Left cardiac atrium (tissue), 4 donors: ENCODE measurements at regions not wholly inside any gene's neighbourhood (a gene's known extent, or its start where the extent isn't known, plus 50 kb on each side); places are given as distances from the start of the nearest gene placed in this dataset.
A peak's percentile ranks its signal among the peaks of the same experiment; 100 is the strongest.

Experiments
- ATAC-seq, 2 donors: fragments of 200-7000 bp; cut with Tn5 transposase; one replicate each; pipeline ENCODE4 v1.9.1; 2020; ENCODE audit warnings: mild to moderate bottlenecking in 2 of 2, moderate library complexity in 2 of 2
- DNase-seq: peaks from one replicate; pipeline ENCODE4 v3.0.0-alpha.2; 2020
- intact Hi-C, 2 donors: fragments of 100-400 bp; cut with DNase I; formaldehyde crosslinking; loops; one replicate each; pipeline versions ENCODE4 v1.14.1 to v1.15.1; 2022 to 2023
- donor health status: DM: no; HTN: yes; CAD: no.
- donor health status: DM: no; HTN: yes; CAD: no; lungs with severe emphysema.
- donor health status: DM: yes; HTN: yes; CAD: no.
- donor health status: Dilated cardiomyopathy.

DNA sequence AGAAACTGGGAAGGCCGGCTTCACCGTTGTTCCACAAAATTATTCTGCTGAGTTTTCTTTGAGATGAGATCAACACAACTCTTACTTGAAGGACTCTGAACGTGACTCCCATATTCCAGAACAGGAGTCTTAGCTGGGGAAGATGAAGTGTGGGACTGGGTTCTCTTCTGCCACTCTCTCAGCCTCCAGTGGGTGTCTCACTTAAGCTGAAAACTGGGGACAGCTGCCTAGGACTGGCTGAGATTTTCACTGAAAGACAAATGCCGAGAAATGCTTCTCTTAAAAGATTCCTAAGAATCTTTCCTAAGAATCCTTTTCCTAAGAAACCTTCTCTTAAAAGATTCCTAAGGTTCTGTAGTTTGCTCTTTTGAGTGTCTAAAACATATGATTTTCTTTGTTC lies 156.6 kb upstream of the LHCGR start:
- ATAC-seq (no peak), DNase-seq (no peak)
- intact Hi-C loops: no loop called here

DNA sequence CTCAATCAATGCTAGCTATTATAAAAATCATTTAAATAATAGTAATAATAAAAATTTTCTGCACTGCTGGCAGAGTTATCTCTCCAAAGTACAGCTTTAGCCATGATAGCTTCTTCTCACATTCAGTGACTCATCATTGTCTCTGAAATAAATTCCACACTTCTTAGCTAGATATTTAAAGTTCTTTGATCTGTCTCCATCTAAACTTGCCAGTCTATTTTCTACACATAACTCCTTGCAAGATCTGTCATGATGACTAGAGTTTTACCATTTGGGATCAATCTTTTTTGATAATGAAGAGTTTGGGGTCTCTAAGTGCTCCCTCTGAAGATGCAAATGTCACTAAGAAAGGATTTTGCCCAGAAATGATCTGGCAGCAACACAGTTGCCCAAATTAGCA lies 155.4 kb upstream of the LHCGR start:
- ATAC-seq: no peak
- intact Hi-C loops: no loop called here
- no peak for DNase-seq

DNA sequence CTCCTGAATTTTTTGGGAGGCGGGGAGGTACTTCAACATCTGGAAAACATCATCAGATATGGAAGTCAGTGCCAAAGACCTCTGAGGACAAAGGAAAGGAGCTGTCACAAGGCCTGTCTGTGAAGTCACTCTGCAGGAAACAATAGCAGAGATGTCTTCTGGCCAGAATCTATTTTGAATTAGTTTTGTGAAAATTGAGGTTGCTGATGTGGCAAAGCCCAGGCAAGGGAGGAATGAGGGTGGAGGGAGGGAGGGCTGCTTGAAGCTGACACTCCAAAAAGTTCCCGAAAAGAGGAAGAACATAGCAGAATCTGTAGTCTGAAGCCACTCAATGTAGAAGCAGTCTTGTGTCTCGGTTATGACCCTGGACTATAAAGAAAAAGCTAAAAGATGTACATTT lies 151.1 kb upstream of the LHCGR start:
- ATAC-seq (peak; percentile 34 to 52), DNase-seq (no peak)
- intact Hi-C loops: no loop called here

DNA sequence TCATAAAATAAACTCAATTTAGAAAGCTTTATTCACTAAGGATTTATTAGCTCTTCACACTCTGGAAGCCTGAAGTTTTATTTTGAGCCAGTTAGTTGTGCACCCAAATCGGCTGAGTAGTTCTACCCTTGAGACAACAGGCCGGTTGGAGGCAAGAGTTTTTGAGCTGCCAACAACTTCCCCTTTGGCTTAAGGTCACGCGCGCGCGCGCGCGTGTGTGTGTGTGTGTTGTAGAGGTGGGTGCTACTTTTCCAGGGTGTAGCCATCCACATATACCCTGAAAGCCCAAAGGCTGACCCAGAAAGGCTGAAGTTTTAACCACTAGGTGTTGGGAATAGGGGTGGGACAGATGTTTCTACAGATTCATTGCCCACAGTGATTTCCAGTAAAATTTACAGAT lies 150.2 kb upstream of the LHCGR start:
- ATAC-seq (no peak), DNase-seq (no peak)
- intact Hi-C loops: no loop called here

DNA sequence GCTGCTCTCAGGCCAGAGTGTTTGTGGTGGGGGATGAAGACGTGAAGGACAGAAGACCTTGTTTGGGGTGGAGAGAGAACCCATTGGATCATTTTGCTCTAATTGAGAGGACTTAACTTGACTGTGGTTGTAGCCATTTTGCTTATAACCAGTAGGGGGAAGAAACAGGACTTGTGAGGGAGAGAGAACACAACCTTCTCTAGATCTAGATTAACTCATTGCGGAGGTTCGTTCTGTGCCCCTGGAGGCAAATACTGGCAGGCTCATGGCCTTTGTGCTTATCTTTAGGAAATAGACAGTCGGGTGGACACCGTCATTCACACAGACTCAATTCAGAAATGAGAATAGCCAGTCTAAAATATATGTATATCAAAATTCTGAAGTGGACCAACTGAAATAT lies 147.0 kb upstream of the LHCGR start:
- intact Hi-C loops: no loop called here
- ATAC-seq: no peak
- DNase-seq: no peak

DNA sequence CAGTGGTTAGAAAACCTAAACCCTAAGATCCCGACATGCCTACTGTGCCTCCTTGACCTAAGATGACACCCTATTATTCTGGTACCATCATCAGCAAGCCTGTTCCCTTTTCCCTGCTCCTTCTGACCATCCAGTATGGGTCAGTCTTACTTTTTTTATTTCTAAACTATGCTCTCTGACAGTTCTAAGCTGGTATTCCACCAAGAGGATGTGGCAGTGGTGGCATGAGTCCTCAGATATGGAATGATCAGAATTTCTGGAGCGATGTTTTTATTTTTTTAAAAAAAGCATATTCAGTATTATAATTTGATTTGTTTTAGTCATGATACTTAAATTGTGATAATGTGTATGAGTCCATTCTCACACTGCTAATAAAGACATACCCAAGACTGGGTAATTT lies 145.9 kb upstream of the LHCGR start:
- ATAC-seq (no peak), DNase-seq (no peak)
- intact Hi-C loops: no loop called here

DNA sequence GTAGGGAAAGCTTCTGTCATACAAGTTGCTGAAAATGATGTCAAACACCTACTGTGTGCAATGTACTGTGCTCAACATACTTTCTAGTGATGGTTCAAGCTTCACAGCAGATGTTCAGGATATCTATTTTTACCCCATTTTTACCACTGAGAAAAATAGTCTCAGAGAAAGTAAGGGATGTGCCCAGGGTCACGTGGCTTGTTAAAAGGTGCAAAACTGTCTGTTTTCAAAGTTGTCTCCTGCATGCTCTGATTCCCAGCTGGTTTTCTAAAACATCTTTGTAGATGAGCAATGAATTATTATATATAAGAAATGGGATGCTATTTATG lies 145.5 kb upstream of the LHCGR start:
- ATAC-seq (no peak), DNase-seq (no peak)
- intact Hi-C loops: no loop called here

DNA sequence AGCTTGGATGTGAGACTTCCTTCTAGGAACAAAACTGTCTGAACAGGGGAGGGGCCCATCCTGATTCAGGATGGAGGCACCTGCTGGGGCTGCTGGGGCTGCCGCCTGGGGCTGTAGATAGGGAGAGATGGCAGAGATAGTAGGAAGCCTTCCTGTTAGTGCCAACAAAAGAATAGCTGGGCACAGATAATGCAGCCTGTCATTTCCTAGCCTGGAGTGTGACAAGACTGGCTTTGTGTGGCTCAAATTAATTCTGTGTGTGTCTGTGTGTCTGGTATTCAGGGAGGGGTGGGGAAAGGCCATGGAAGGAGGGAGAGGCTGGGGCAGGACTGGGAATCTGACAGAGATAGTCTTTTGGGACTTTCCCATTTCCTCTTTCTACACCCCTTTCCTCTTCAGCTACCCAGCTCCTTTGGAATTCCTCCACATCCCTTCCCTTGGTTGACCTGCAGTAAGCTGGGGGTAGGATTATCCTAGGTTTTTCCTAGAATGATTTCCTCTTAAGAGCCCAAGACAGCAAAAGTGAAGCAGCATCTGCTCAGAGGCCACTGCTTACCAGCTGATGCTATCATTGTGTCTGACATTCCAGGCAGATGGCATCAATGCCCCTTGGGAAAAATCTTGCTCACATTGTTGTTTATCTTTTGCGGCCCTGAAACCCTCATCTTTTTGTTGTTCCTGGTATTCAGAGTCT lies 144.9 kb upstream of the LHCGR start:
- DNase-seq (no peak), ATAC-seq (no peak)
- intact Hi-C loops: no loop called here

DNA sequence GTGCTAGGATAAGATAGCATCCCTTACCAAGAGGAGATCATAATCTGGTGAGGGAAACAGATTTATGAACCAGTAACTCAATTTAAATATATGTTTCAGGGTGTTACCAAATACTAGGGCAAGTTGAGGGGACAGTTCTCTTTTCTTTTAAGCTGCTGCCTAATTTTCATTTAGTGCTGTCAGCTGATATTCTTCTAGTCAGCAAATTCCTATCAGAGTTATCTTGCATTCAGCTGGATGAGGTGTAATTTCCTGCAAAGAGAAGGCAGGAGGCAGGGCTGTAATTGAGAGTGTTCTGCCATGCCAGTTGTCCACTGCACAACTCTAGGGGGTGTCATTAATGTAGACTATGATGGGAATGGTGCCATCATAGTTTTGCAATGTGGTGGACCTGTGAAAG lies 141.3 kb upstream of the LHCGR start:
- ATAC-seq: no peak
- intact Hi-C loops: no loop called here
- no peak for DNase-seq

DNA sequence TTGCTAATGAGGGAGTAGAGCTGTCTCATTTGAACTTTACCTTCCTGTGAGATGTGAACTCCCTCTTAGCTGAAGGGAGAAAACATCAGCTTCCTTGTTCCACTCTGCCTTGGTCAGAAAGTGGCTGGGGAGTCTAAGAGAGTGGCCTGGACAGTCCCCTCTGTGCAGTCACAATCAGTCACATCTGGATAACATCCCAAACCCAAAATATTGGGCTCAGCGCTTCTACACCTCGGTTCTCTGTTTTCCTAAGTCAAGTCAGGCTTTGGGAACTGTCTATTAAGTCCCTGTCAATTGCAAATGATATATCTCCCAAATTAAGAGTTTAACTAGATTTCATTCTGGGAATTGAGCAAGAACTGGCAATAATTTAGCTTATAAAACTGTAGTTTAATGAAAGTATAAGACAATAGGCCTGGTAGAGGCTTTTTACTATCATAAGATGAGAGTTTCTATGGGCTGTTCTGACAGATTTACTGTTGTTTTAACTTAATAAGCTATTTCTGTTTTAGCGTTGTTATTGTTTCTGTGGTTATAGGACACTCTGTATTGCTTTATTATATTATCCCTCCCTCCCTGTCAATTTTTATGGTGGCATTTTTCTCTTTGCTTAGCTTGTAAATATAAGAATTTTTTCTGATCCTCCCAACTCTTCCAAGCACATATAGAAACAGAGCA lies 135.1 kb upstream of the LHCGR start:
- DNase-seq: no peak
- intact Hi-C loops: no loop called here
- ATAC-seq: no peak

DNA sequence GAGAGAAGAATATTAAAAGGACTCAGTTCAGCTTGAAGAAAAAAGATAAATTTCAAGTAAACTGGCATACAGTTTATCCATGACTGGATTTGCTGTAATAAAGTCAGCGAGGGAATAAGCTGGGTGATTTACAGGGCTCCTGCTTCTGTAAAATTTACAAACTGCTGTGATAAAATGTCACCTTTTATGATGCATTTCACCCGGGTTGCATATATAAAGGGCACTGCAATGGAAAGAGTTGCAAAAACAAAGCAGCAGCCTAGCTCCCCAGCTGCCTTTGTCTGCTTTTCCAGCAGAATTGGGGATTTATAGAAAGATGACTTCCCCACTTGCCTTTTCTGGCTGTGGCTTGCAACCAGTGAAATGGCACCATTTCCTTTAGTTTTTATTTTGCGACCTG lies 132.5 kb upstream of the LHCGR start:
- no peak for DNase-seq

DNA sequence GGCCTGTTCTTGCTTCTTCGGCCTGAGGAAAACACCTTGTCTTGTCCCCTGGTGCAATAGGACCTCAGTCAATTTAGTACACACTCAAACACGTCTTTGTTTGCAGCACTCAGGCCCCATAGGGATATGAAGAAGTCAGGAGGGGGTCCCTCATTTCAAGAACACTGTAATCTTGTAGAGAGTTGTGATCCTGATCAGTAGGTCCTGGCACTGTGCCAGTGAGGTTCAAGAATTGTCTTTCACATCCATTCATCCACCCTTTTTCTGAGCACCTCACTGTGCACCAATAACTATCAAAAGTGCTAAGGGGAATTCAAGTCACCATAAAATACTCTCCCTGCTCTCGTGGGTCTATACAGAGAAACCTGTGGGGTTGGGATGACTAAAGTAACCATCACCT lies 131.4 kb upstream of the LHCGR start:
- DNase-seq: no peak
- no peak for ATAC-seq
- intact Hi-C loops: no loop called here

More for the DNA sequence above, 132.5 kb upstream of the LHCGR start:
- no peak for ATAC-seq
- intact Hi-C loops: no loop called here

DNA sequence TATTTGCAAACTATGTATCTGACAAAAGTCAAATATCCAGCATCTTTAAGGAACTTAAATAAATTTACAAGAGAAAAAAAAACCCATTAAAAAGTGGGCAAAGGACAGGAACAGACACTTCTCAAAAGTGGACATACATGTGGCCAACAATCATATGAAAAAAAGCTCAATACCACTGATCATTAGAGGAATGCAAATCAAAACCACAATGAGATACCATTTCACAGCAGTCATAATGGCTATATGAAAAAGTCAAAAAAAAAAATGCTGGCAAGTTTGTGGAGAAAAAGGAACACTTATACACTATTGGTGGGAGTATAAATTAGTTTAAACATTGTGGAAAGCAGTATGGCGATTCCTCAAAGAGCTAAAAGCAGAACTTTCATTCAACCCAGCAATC lies 130.3 kb upstream of the LHCGR start:
- ATAC-seq (no peak), DNase-seq (no peak)
- intact Hi-C loops: no loop called here

DNA sequence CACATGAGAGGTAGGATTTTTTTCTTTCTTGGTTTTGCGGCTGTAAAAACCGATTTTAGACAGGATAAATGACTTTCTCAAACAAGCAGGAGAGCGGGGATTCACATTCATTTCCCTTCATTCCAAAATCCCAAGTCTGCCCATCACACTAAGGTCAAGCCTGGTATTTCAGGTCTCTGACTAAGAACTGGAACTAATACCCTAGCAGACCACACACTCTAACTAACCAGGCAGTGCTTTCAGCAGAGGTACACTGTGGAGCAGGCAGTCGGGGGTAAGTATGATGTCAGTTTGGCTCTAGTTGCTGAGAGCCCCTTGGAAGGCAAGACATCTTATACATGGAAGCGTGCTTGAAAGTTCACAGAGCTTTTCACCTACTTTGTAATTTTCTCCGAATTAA lies 128.1 kb upstream of the LHCGR start:
- ATAC-seq: no peak
- DNase-seq: no peak
- intact Hi-C loops: no loop called here

DNA sequence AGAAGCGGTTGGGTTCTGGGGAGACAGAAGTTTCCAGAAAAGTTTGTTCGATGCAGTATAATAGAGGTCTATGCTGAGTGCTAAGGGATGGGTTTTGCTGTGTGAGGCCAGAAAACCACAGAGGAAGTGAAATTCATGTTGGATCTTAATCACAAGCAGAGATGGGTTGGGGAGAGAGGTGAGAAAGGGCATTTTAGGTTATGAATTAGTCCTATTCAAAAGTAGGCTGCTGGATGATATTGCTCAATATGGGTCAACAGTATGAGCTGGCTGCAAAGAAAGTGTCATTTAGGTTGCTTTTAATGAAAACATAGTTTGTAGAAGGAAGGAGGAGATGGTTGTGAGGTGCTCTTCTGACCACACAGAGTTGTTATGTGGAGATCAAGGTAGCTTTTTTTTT lies 118.8 kb upstream of the LHCGR start:
- DNase-seq (no peak), ATAC-seq (no peak)
- intact Hi-C loops: no loop called here

DNA sequence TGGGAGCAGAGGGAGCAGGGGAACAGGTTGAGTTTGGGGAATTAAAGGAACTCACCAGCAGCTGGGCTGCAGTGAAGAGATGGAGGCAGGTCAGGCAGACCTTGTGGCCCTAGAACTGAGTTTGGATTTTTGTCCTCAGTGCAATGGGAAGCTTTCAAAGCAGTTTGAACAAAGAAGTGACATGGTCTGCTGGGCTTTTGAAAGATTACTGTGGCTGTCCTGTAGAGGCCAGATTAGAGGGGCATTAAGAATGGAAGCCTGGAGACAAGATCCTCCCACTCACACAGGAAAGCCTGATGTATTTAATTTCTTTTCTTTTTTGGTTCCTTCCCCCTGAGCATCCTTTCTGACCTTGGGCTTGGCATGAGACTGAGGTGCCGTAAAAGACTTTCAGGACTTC lies 118.1 kb upstream of the LHCGR start:
- intact Hi-C loops: no loop called here

DNA sequence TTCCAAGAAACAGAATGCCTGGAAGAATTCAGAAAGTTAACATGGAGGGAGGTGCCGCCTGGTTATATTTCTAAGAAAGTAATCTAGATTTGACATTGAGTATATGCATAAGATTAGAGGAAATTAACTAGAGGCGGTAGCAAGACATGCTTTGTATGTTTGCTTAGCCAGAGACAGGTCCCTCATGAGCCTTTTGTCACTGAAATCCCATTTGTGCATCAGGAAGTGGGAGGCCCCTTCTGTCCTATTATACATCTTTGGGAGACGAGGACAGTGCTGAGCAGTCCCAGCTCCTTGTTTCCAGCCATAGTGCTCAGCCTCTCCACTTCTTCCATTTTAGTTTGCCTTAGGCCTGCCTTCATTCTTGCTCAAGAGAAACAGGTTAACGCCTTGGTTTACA lies 115.4 kb upstream of the LHCGR start:
- ATAC-seq: no peak
- DNase-seq: no peak
- intact Hi-C loops: no loop called here

More for the DNA sequence above, 118.1 kb upstream of the LHCGR start:
- DNase-seq (no peak), ATAC-seq (no peak)

DNA sequence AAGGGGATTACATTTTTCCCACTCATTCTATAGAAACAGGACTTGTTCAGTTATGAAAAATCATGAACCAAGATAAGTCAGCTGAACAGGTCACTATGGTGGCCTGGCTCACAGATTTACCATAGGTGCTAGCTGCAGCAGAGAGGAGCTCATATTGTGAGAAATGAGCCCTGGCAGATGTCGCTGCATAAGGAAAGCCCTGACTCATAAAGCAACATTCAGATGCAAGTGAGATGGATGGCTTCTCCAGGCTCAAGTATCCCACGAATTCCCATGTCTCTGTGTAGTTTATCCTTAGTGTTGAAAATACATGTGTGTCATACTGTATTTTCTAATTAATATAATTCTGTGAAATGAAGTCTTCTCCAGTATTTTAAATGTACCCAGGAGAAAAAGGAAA lies 115.0 kb upstream of the LHCGR start:
- intact Hi-C loops: no loop called here
- DNase-seq: no peak

DNA sequence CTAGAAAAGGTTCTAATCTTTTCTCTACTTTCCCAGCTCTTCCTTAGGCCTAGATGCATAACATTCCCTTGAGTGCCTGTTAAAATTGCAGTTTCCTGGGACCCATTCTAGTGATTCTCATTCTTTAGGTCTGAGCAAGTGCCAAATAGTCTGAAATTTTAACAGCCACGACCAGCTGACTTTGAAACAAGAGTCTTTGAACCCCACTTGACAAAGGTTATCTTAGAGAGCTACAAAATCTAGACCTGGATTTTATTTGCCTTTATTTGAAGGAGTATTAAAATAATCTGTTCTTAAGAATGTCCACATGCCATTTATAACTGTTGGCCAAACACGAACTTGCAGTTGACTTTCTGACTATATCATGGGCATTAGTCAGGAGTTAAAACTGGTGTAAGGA lies 110.2 kb upstream of the LHCGR start:
- no peak for ATAC-seq
- intact Hi-C loops: no loop called here
- no peak for DNase-seq

More for the DNA sequence above, 115.0 kb upstream of the LHCGR start:
- no peak for ATAC-seq

DNA sequence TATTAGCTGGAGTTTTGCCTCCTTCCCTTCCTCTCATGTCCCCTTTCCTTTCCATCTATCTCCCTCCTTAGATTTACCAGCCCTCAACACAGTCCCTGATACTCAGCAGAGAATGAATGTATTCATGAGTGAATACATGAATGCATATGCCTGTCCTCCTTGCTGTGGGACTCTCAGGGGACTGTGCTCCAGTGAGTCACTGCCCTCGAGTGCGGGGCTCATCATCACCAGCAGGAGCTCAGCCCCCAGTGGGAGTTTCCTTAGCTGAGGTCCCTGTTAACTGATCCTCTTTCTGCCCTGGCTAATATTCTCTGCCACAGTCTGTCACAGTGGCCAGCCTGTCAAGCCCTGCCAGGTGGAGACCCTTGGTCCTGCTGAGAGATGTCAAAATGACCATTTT lies 104.9 kb upstream of the LHCGR start:
- ATAC-seq: no peak
- intact Hi-C loops: no loop called here
- no peak for DNase-seq

DNA sequence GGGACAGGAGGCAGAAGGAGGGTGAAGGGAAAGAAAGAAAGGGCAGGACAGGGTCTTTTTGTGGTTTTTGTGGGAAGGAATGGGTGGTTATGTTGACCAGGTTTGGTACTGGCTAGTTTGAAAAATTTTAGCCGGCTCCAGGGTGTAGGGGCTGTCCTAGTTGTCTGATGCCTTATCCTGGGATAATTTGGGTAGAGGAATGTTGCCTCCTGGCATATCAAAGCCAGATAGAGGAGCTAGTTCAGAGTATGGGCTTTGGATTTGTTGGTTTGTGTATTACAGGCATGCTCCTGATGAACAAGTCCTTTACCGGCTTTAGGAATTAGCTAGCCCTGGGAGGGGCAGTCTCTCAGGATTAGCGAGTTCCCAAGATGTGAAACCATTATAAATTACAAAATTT lies 101.1 kb upstream of the LHCGR start:
- ATAC-seq (no peak), DNase-seq (no peak)
- intact Hi-C loops: no loop called here

DNA sequence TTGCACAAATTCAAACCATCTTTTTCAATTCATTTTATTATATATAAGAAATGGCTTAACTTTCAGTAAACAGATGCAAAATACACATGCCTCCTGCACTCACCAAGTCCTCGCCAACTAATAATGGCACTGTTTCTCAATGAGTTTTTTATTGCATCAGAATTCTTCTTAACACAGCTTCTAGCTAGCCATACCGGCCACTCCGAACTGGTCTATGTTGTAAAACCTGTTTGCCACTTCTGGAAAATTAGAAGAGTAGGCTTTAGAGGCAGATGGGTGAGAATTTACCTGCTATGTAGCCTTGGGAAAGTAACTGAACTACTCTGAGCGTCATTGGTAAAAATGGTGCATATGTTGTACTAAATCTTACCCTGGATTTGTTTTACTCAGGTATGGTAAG lies 100.6 kb upstream of the LHCGR start:
- ATAC-seq (no peak), DNase-seq (no peak)
- intact Hi-C loops: no loop called here
